ENCODE measurements at regions not wholly inside any gene's neighbourhood (a gene's known extent, or its start where the extent isn't known, plus 50 kb on each side); places are given as distances from the start of the nearest gene placed in this dataset.

GRCh38 chr5:97839341-97840086 is 656.5 kb upstream of the RIOK2 start:
- H3K4me3 ChIP-seq (ENCODE audit: low read depth, low read length): no peak overlapping the region
- TF ChIP-seq CTCF (IDR thresholded peaks at IDR 0.05; ENCODE audit: control insufficient read depth, extremely low read depth, insufficient read depth): no peak
- DNase-seq (ENCODE audit: low read depth): peak; percentile 59

GRCh38 chr5:97840643-97841042 is 657.6 kb upstream of the RIOK2 start:
- DNase-seq (ENCODE audit: low read depth): no peak

GRCh38 chr5:97842687-97843086 is 659.6 kb upstream of the RIOK2 start:
- TF ChIP-seq CTCF (IDR thresholded peaks at IDR 0.05; ENCODE audit: control insufficient read depth, extremely low read depth, insufficient read depth): no peak
- DNase-seq (ENCODE audit: low read depth): no peak
- H3K4me3 ChIP-seq (ENCODE audit: low read depth, low read length): no peak overlapping the region

More at GRCh38 chr5:97840643-97841042, 657.6 kb upstream of the RIOK2 start:
- no peak overlapping the region for H3K4me3 ChIP-seq (ENCODE audit: low read depth, low read length)
- TF ChIP-seq CTCF (IDR thresholded peaks at IDR 0.05; ENCODE audit: control insufficient read depth, extremely low read depth, insufficient read depth): no peak

GRCh38 chr5:97844797-97845196 is 661.8 kb upstream of the RIOK2 start:
- no peak overlapping the region for H3K4me3 ChIP-seq (ENCODE audit: low read depth, low read length)
- no peak for DNase-seq (ENCODE audit: low read depth)
- TF ChIP-seq CTCF (IDR thresholded peaks at IDR 0.05; ENCODE audit: control insufficient read depth, extremely low read depth, insufficient read depth): peak; percentile 44

- no peak for TF ChIP-seq CTCF (IDR thresholded peaks at IDR 0.05; ENCODE audit: control insufficient read depth, extremely low read depth, insufficient read depth)
- DNase-seq (ENCODE audit: low read depth): no peak
- no peak overlapping the region for H3K4me3 ChIP-seq (ENCODE audit: low read depth, low read length)
Observed at GRCh38 chr5:97846643-97847042, 663.6 kb upstream of the RIOK2 start.

GRCh38 chr5:97847920-97848631 is 665.0 kb upstream of the RIOK2 start:
- no peak overlapping the region for H3K4me3 ChIP-seq (ENCODE audit: low read depth, low read length)
- no peak for TF ChIP-seq CTCF (IDR thresholded peaks at IDR 0.05; ENCODE audit: control insufficient read depth, extremely low read depth, insufficient read depth)
- no peak for DNase-seq (ENCODE audit: low read depth)

Data from LNCaP clone FGC (cell line).